ENCODE measurements at regions not wholly inside any gene's neighbourhood (a gene's known extent, or its start where the extent isn't known, plus 50 kb on each side); places are given as distances from the start of the nearest gene placed in this dataset.

DNA sequence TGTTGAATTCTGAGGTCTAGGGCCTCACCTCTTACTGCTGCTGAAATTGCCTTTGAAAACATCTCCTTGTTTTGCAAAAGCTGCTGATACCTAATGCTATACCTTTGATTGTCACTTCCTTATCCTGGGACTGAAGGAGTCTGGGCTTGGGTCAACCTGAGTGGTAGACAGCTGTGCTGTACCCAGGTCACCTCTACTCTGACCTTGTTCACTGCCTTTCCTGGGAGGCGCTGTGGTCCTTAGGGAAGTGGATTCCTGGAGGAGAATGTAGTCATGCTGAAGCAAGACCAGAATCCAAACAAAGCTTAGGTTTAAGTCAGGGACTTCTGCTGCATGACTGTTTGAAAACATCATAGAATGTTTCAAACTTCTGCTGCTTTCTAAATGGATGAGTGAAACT is 191.4 kb downstream of the SNAPC1 start:
- no peak for DNase-seq

DNA sequence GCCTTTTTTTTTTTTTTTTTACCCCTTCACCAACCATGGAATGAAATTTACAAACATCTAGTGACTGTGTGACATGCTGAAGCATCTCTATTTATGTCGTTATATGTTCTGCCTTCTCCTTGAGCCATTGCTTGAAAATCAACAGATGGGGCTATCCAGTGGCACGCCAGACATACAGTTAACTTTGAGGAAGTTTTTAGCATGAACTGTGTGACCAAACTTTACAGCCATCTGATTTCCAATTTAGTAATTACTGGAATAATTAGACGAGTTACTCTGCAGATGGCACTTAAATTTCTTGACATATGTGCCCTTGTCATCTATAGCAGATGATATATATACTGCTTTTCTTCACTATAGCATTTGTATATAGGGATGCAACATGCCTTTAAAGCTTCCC is 192.1 kb downstream of the SNAPC1 start:
- no peak for DNase-seq

DNA sequence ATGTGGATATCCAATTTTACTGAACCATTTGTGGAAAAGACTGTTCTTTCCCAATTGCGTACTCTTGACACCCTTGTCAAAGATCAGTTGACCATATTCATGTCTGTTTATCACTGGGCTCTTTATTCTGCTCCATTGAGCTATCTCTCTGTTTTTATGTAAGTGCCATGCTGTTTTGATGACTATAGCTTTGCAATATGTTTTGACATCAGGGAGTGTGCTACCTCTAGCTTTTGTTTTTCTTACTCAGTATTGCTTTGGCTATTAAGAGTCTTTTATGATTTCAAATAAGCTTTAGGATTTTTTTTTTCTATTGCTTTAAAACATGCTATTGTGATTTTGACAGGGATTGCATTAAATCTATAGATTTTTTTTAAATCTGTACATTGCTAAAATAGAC is 194.3 kb downstream of the SNAPC1 start:
- DNase-seq: no peak

DNA sequence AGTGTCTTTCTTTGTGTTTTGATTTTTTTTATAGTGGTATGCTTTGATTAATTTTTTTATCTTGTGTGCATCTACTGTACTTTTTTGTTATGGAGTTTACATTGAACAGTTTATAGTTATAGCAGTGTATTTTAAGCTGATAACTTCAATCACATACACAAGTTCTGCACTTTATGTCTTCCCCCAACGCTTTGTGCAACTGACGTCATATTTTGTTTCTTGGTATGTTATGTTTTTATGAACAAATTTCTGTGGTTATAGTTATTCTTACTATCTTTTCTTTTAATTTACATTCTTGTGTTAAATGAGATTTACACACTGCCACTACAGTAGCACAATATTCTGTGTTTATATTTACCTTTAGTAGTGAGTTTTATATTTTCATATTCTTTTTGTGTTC is 197.1 kb downstream of the SNAPC1 start:
- DNase-seq: no peak

DNA sequence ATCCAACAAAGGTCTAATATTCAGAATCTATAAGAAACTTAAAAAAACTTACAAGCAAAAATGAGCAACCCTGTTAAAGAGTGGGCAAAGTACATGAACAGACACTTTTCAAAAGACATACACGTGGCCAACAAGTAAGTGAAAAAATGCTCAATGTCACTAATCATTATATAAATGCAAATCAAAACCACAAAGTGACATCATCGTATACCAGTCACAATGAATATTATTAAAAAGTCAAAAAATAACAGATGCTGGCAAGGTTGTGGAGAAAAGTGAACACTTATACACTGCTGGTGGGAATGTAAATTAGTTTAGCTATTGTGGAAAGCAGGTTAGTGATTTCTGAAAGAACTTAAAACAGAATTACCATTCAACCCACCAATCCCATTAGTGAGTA is 199.1 kb downstream of the SNAPC1 start:
- DNase-seq: no peak

DNA sequence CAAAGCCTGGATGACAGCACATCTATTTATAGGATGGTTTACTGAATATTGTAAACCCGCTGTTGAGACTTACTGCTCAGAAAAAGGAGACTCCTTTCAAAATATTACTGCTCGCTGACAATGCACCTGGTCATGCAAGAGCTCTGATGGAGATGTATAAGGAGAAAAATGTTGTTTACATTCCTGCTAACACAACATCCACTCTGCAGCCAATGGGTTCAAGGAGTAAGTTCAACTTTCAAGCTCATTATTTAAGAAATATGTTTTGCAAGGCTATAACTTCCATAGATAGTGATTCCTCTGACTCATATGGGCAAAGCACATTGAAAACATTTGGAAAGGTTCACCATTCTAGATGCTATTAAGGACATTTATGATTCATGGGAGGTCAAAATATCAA is 201.7 kb downstream of the SNAPC1 start:
- no peak for DNase-seq

DNA sequence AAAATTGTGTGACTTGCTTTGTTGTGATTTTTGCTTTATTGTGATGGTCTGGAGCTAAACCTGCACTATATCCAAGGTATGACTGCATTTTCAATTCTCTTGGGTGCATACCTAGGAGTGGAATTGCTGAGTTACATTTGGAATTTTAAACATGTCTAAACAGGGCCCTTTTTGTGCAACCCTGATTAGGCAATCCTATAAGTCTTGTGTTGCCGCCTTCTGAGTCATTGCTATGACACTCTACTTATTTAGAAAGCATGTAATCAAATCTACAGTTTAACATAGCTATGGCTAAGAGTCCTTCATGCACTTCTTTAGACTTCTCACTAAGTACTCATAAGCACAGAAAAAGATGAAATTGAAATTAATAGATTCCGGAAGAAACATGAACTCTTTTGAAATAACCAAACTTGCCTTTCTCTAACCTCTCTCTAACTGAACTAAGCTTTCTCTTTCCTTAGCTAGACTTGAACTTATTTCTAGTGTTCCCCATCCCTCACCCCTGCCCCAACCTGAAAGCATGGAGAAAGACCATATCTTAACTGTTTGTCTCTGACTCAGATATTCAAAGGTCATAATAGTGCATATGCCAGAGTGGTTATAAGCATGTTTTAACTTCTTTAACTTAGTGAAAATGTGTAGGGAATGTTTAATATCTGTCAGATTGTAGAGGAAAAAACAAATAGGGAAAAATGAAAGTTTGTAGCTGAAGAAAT is 203.0 kb downstream of the SNAPC1 start:
- no peak for DNase-seq

DNA sequence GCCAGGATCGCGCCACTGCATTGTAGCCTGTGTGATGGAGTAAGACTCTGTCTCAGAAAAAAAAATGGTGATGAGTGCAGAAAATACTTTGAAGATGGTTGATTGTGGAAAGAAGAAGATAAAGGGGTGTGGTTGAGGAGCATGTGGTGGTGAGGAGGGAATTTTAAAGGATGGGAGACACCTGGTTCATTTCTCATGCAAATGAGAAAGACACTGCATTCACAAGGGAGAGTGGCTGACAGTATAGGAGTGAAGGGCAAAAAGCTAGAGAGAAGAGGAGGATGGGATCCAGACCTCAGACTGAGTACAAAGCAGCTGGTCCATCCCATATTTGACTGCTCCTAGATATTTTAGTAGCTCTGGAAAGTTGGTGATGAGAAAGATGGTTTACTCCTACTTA is 206.0 kb downstream of the SNAPC1 start:
- DNase-seq: no peak

DNA sequence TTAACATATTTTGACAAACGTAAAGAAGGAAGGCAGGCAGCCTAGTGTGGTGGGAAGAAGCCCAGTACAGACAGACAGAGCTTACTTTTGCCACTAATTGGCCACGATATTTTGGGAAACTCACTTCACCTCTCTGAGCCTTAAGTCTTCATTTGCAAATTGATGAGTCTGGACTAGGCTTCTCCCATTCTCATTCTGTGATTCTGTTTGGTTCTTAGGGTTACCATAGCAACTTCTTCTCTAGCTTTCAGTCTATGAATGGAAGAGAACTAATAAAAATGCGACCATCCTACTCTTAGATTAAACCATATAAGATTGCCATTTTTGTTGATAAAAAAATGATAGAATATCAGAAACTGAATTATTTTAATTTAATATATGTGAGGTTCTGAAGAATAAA is 210.5 kb downstream of the SNAPC1 start:
- DNase-seq: no peak

DNA sequence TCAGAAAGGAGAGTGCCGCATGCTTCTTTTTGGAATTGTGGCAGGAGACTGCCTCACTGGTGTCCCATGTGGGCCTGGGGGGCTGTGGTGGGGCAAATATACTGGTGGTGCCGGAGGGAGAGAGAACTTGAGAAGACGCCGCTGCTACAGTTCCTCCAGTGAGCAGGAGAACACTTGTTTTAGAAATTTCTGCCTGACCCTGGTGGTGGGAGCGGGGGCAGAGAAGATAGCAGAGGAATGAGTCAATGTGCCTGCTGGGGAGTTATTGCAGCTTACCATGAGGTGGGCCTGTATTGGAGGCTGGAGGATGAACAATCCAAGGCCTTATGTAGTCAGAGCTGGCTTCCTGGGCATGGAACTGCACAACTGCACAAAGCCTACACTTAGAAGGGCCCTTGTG is 211.8 kb downstream of the SNAPC1 start:
- DNase-seq: no peak

DNA sequence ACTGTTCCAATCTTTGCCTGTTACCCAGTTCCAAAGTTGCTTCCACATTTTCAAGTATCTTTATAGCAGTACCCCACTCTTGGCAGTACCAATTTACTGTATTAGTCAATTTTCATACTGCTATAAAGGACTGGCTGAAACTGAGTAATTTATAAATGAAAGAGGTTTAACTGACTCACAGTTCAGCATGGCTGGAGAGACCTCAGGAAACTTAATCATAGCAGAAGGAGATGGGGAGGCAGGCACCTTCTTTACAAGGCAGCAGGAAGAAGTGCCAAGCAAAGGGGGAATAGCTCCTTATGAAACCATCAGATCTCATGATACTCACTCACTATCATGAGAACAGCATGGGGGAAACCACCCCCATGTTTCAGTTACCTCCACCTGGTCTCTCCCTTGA is 215.0 kb downstream of the SNAPC1 start:
- DNase-seq: no peak

DNA sequence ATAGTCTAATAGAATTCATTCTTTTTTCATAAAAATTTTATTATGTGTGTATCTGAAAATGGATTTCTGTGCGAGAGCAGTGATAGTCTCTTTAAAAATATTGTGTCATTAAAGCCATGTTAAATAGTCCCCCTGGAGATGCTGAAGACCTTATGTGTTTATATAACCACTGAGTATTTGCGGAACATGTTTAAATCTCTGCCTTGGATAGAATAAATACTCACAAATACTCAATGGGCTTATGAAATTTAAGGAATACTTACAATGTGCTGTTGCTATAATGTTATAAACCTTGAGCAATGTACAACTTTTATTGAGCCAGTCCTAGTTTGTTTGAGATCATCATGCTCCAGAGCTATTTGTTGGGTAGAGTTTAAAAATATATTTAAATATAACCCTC is 226.0 kb downstream of the SNAPC1 start:
- no peak for DNase-seq

DNA sequence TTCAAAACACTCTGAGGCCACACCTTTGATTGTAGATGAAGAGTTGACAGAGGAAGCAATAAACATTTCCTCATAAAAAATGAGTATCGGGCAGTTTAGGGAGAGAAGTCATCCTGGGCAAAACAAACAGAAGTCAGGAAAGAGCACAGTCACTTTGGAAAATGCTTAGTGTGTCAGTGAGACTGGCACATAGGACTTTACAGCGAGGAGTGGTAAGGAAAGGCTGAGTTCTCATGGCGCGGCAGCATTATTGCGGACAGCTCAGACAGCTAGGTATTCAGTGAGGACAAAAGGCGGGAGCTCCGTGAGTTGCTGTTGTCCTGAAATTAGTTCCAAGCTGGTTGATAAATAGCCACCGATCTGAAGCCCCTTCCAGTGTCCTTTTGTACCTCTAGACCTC is 229.9 kb downstream of the SNAPC1 start:
- DNase-seq: no peak

DNA sequence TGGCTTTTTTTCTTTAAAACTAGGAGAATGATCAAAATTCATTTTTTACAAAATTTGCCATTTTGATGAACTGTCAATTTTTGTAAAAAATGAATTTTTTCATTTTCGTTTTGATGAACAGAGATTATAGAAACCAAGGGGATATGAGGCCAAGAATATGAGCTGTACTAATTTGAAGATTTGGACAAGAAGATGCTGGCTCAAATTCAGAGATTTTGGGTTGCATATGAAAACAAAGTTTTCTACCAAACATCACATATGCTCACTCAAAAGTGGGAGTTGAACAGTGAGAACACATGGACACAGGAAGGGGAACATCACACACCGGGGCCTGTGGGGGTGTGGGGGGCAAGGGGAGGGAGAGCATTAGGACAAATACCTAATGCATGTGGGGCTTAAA is 230.7 kb downstream of the SNAPC1 start:
- DNase-seq: no peak

DNA sequence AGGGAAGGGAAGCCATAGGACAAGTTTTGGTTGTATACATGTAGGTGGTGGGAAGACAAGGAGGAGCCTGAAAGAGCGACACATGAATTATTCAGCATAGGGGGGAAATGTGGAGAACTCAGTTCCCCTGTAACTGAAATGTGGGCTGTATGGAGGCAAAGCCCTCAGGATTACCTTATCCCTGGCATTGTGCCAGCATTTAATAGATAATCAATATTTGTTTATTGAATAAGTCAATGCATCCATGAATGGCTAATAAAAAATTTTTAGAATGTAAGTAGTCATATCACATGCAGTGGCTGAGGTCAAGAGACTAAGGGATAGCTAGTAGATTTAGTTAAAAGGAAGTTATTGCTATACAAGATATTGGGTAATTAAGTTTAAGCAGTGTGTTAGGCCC is 232.4 kb downstream of the SNAPC1 start:
- DNase-seq: no peak

DNA sequence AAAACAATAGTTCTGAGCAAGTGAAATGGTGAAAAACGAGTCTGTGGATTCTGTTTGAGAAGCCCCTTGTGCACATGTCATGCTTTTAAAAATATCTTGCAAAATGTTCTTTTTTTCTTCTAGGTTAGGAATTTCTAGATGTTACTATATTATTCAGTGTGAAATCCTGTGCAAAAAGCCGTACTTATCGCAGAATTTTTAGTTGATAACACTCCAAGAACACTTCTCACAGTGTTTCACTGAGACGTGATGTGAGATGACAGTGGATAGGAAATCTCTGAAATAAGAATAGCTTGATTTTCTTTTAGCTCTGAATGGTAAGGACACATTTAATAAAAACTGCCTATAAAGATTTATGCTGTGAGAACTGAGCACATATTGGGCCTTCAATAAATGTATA is 234.5 kb downstream of the SNAPC1 start:
- DNase-seq: no peak

DNA sequence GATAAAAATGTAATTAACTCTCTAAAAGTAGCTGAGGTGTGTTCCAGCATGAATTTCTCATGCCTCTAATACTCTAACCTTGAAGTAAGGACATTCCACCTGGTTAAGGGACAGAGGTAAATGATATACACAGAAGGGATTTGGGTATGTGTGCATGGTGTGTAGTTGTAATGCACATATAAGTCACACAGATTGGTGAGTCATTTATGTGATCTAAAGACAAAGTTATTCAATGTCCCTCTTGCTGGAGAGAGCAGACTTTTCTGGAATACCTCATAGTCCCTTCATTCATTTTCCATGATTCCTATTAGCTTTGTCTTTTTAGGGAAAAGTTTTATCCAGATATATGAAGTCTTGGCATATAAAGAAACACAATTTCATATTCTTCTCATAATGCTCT is 234.9 kb downstream of the SNAPC1 start:
- no peak for DNase-seq

DNA sequence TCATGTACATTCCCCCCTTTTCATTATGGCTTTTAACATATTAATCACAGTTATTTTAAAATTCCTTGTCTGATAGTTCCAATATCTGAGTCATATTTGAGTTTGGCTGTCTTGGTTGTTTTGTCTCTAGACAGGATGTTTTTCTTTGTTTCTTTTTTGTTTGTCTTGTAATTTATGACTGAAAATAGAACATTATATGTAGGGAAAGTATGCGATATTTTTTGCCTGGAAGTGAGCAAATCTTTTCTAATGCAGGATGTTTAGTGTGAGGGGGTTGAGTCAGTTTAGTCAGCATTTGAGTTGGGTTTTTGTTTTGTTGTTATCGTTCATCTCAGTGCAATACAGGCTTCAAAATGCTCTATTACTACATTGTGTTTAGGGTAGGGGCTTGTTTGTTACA is 239.7 kb downstream of the SNAPC1 start:
- DNase-seq: no peak

DNA sequence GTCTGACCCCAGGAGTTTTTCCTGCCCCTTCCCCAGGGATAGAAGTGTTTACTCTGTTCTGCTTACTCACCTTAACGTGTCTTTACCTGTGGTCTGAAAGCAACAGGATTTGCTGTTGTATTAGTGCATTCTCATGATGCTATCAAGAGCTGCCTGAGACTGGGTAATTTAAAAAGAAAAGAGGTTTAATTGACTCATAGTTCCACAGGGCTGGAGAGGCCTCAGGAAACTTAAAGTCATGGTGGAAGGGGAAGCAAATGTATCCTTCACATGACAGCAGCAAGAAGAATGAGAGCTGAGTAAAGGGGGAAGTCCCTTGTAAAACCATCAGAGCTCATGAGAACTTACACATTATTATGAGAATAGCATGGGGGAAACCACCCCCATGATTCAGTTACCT is 240.4 kb downstream of the SNAPC1 start:
- no peak for DNase-seq

DNA sequence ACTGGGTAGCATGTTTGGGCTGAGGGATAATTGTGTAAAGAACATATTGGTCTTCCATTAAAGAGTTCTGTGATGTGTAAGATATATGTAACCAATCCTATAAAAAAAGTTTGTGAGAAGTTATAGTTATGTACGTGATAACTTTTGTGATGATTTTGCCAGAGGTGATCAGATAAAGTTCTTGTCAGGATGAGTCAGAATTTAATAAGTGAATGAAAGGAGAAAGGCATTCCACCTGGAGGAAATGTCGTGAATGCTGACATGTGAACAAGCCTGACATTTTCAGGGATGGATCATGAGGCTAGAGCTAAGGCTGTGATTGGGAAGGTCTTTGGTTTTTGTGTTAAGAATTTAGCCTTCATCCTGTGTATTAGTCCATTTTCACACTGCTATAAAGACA is 241.5 kb downstream of the SNAPC1 start:
- no peak for DNase-seq

DNA sequence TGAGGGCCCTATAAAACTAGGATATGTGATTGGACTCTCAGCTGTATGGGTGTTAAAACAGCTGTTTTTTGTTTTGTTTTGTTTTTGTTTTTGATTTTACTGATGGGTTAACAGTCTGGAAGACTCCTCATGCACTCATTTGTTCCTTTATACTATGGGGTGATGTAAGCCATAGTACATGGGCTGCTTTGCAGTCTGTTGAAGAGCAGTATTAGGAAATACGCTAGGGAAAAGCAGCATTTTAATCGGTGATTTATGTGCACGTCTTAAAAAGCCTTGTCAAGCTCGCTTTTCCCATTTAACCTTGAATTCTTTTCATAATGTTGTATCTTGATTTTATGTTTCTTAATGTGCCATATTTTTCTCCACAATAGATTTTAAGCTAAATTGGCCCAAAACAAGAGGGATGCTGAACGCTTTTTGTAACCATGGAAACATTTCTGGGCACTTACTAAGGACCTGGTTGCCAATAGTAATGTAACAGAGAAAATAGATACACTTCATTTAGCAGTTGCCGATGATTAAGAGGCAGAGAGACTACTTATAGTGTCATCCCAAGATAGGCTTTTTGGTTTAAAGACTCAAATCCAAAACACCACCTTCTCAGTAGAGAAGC is 244.0 kb downstream of the SNAPC1 start:
- no peak for DNase-seq

DNA sequence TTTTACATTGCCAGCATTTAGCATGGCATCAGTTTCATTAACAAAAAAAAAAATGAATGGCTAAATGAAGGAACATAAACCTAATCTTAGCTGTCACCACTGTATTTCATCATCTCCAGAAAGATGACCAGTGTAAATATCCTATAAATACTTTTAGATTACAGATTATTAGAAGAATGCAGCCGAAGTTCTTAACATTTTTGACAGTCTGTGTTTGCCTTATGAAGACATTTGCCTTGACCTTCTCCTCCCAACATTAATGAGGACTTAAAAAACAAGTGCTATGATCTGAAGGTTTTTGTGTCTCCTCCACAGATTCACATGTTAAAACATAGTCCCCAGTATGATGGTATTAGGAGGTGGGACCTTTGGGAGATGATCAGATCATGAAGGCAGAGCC is 253.0 kb downstream of the SNAPC1 start:
- DNase-seq: no peak

DNA sequence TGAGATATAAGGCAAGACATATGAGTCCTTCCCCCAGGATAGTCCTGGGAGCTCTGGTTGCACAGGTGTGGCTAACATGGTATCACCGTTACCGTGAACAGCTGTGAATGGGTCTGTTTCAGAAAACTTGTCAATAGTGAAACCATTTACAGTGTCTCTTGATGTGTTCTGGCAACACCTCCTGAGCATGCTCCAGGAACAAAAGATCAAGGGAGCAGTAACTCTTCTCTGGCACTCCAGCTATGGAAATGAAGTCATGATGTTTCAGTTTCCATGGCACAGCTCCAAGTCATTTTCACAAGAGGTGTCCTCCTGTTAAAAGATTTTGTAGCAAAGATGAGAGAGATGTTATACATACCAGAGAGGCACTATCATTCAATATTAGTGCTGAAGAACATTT is 253.7 kb downstream of the SNAPC1 start:
- DNase-seq: no peak

DNA sequence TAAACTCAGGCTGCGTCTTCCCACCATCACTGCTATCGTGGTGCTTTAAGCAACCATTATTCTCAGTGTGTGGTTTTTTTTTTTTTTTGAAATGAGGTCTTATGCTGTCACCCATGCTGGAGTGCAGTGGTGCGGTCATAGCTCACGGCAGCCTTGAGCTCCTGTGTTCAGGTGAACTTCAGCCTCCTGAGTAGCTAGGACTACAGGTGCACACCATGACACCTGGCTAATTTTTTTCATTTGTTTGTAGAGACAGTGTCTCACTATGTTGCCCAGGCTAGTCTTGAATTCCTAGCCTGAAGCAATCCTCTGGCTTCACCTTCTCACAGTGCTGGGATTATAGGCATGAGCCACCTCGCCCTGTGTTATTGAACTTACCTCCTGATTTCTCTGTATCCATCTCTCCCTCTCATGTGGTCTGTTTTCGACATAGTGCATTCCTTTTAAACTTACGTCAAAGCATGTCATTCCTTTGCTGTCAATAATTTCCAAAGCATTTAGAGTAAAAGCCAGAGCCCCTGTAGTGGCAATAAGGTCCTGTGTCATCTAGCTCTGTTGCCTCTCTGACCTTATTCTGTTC is 255.5 kb downstream of the SNAPC1 start:
- DNase-seq: no peak

DNA sequence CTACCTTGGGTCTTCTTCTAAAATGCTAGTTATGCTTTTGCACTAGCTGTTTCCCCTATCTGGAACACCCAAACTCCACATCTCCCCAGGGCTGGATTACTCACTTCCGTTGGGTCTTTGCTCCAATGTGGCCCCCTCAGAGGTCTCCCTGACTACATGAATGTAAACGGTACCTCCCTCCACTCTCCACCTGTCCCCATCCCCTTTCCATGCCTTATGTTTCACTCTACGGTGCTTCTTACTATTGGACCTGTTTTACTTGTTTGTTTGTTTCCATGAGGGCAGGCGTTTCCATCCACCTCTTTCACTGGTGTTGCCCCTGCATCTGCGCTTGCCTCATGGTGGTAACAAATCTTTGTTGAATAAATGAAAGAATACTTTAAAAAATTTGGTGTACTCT is 256.4 kb downstream of the SNAPC1 start:
- DNase-seq: no peak
